ENCODE measurements at regions not wholly inside any gene's neighbourhood (a gene's known extent, or its start where the extent isn't known, plus 50 kb on each side); places are given as distances from the start of the nearest gene placed in this dataset.

DNA sequence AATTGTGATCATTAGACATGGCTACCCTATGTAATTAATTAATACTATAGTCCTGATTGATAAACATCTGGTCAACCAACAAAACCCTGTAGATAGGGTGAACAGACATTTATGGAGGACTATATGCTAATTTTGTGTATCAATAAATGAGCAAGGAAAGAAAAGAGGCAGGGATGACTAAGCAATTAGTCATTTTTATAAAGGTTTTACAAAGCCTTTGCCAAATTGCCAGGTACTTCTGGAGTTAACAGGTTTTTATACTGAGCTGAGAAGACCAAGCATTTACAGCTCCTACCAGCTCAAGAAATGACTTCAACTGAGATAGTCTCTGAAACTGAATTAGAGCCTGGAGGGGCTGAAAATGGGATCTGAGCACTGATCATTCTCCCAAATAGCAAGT lies 186.8 kb upstream of the PRR20A start:
- TF ChIP-seq FOXP2 (optimal IDR thresholded peaks at IDR 0.05; ENCODE audit: control extremely low read depth, extremely low read length, insufficient read depth): no peak
- TF ChIP-seq POLR2AphosphoS5 (IDR thresholded peaks at IDR 0.05; ENCODE audit: borderline replicate concordance, low read depth, low read length): no peak
- no peak for DNase-seq (ENCODE audit: low read depth, low spot score)
- no peak overlapping the region for H3K9ac ChIP-seq (ENCODE audit: insufficient read length)
- H3K9me3 ChIP-seq (ENCODE audit: low read depth, low read length): no peaks in the 10 kb centered on the region
- H3K36me3 ChIP-seq (ENCODE audit: insufficient read depth, low read length): no peaks in the 10 kb centered on the region
- no peak overlapping the region for H3K27ac ChIP-seq
- H3K4me3 ChIP-seq: no peak overlapping the region

DNA sequence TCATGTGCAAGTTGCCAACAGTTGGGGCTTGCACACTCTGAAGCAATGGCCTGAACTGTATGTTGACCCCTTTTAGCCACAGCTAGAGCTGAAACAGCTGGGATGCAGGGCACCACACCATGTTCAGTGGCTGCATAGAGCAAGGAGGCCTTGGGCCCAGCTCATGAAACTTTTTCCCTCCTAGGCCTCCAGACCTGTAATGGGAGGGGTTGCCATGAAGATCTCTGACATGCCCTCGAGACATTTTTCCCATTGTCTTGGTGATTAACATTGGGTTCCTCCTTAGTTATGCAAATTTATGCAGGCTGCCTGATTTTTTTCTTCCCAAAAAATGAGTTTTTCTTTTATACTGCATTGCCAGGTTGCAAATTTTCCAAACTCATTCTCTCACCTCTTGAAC lies 165.1 kb upstream of the PRR20A start:
- Histone ChIP-seq H3K9ac (ENCODE audit: insufficient read length) (no peak overlapping the region), H3K36me3 (ENCODE audit: insufficient read depth, low read length) (no peaks in the 10 kb centered on the region), H3K4me3 (no peak overlapping the region), H3K27ac (no peak overlapping the region), H3K9me3 (ENCODE audit: low read depth, low read length) (no peaks in the 10 kb centered on the region)
- no peak for TF ChIP-seq POLR2AphosphoS5 (IDR thresholded peaks at IDR 0.05; ENCODE audit: borderline replicate concordance, low read depth, low read length)
- no peak for TF ChIP-seq FOXP2 (optimal IDR thresholded peaks at IDR 0.05; ENCODE audit: control extremely low read depth, extremely low read length, insufficient read depth)
- TF ChIP-seq EZH2 (IDR thresholded peaks at IDR 0.05): no peak
- DNase-seq (ENCODE audit: low read depth, low spot score): no peak

DNA sequence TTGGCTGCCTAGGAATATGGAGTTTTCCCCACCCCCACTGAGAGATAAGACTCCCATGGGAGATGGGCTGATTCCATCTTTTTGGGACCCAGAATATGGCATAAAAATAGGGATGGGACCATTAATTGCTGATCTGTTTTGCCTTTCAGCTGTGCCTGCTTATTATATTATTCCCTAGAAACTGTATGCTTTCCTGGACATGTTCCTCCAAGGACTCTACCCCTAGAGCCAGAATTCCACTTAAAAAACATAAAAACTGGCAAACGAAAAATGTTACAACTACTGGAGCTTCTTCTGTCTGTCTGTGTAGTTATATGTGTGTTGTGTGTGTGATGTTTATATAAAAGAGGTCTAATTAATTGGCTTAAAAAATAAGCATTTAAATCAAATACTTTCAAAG lies 159.9 kb upstream of the PRR20A start:
- no peak overlapping the region for H3K4me3 ChIP-seq
- TF ChIP-seq FOXP2 (optimal IDR thresholded peaks at IDR 0.05; ENCODE audit: control extremely low read depth, extremely low read length, insufficient read depth): no peak
- no peak for TF ChIP-seq EZH2 (IDR thresholded peaks at IDR 0.05)
- no peak overlapping the region for H3K27ac ChIP-seq
- no peaks in the 10 kb centered on the region for H3K36me3 ChIP-seq (ENCODE audit: insufficient read depth, low read length)
- DNase-seq (ENCODE audit: low read depth, low spot score): no peak
- H3K9ac ChIP-seq (ENCODE audit: insufficient read length): no peak overlapping the region
- no peaks in the 10 kb centered on the region for H3K9me3 ChIP-seq (ENCODE audit: low read depth, low read length)

DNA sequence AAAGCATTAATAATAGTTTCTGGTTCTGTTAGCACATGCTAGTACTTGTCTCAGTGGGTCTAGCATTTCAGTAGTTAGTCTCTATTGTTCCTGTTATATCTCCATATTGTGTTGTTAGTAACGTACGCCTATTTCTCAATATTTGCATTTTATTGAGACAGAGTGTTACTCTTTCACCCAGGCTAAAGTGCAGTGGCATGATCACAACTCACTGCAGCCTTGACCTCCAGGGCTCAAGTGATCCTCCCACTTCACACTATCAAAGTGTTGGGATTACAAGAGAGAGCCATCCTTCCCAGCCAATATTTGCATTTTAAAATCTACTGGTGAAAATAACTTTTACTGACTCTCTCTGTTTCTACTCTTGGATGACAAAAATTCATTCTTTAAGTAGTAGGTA lies 154.6 kb upstream of the PRR20A start:
- no peak for DNase-seq (ENCODE audit: low read depth, low spot score)
- no peak overlapping the region for H3K9ac ChIP-seq (ENCODE audit: insufficient read length)
- no peak overlapping the region for H3K4me3 ChIP-seq
- TF ChIP-seq FOXP2 (optimal IDR thresholded peaks at IDR 0.05; ENCODE audit: control extremely low read depth, extremely low read length, insufficient read depth) (no peak), POLR2AphosphoS5 (IDR thresholded peaks at IDR 0.05; ENCODE audit: borderline replicate concordance, low read depth, low read length) (no peak), EZH2 (IDR thresholded peaks at IDR 0.05) (no peak)
- no peaks in the 10 kb centered on the region for H3K9me3 ChIP-seq (ENCODE audit: low read depth, low read length)
- no peak overlapping the region for H3K27ac ChIP-seq
- no peaks in the 10 kb centered on the region for H3K36me3 ChIP-seq (ENCODE audit: insufficient read depth, low read length)

DNA sequence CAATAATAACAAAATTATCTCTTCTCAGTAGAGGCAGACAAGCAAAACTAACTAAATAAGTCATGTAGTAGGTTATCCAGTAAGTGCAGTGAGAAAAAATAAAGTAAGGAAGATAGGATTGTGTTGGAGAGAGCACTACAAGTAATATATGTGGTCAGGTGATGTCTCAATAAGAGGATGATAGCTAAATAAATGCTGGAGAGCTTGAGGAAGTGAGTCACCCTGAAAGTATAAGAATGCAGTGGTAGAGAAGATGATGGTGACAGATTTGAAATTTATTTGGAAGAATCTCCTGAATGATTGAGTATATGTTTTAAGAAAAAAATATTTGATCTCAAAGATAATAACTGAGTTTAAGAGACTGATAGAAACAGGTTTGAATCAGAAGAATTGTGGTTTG lies 152.2 kb upstream of the PRR20A start:
- TF ChIP-seq POLR2AphosphoS5 (IDR thresholded peaks at IDR 0.05; ENCODE audit: borderline replicate concordance, low read depth, low read length) (no peak), FOXP2 (optimal IDR thresholded peaks at IDR 0.05; ENCODE audit: control extremely low read depth, extremely low read length, insufficient read depth) (no peak), EZH2 (IDR thresholded peaks at IDR 0.05) (no peak)
- H3K9me3 ChIP-seq (ENCODE audit: low read depth, low read length): no peaks in the 10 kb centered on the region
- no peak overlapping the region for H3K4me3 ChIP-seq
- no peak overlapping the region for H3K9ac ChIP-seq (ENCODE audit: insufficient read length)
- H3K36me3 ChIP-seq (ENCODE audit: insufficient read depth, low read length): no peaks in the 10 kb centered on the region
- no peak overlapping the region for H3K27ac ChIP-seq
- DNase-seq (ENCODE audit: low read depth, low spot score): no peak

DNA sequence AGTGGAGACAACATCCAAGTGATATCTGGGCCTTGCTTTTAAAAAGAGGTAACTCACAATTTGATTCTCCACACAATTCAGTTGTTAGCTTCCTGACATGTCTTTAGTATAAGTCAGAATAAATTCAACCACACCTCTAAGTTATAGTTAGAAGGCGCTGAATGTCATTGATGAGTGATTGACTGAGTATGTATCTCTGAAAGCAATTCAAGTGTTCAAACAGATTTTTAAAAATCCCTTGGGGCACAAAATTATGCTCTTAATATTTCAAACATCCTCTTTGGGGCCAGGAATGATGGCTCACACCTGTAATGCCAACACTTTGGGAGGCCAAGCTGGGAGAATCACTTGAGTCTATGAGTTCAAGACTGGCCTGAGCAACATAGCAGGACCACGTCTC lies 137.0 kb upstream of the PRR20A start:
- H3K4me3 ChIP-seq: no peak overlapping the region

DNA sequence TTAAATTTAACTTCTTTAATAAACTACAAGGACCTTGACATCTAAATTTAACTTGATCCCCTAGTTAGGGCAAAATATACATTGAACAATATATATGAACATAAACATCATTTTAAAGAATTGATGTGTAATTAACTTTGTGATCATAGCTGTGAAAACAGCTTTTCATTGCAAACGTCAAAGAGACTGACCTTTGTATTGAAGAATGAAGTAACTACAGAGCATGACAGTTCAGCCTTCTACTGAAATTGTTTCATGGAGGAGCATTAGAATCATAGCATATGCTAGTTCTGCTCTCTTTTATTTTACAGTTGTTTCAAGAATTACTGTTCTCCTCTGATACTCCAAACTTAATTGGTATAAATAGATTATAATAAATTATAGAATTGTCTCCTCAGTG lies 123.4 kb upstream of the PRR20A start:
- DNase-seq (ENCODE audit: low read depth, low spot score): no peak
- Histone ChIP-seq H3K9ac (ENCODE audit: insufficient read length) (no peak overlapping the region), H3K27ac (no peak overlapping the region), H3K9me3 (ENCODE audit: low read depth, low read length) (no peaks in the 10 kb centered on the region), H3K4me3 (no peak overlapping the region), H3K36me3 (ENCODE audit: insufficient read depth, low read length) (no peaks in the 10 kb centered on the region)
- TF ChIP-seq EZH2 (IDR thresholded peaks at IDR 0.05): no peak
- no peak for TF ChIP-seq FOXP2 (optimal IDR thresholded peaks at IDR 0.05; ENCODE audit: control extremely low read depth, extremely low read length, insufficient read depth)
- no peak for TF ChIP-seq POLR2AphosphoS5 (IDR thresholded peaks at IDR 0.05; ENCODE audit: borderline replicate concordance, low read depth, low read length)

More for the DNA sequence above, 137.0 kb upstream of the PRR20A start:
- DNase-seq (ENCODE audit: low read depth, low spot score): no peak
- TF ChIP-seq FOXP2 (optimal IDR thresholded peaks at IDR 0.05; ENCODE audit: control extremely low read depth, extremely low read length, insufficient read depth) (no peak), POLR2AphosphoS5 (IDR thresholded peaks at IDR 0.05; ENCODE audit: borderline replicate concordance, low read depth, low read length) (no peak), EZH2 (IDR thresholded peaks at IDR 0.05) (no peak)
- no peak overlapping the region for H3K9ac ChIP-seq (ENCODE audit: insufficient read length)
- H3K27ac ChIP-seq: no peak overlapping the region
- H3K9me3 ChIP-seq (ENCODE audit: low read depth, low read length): no peaks in the 10 kb centered on the region
- H3K36me3 ChIP-seq (ENCODE audit: insufficient read depth, low read length): no peaks in the 10 kb centered on the region

DNA sequence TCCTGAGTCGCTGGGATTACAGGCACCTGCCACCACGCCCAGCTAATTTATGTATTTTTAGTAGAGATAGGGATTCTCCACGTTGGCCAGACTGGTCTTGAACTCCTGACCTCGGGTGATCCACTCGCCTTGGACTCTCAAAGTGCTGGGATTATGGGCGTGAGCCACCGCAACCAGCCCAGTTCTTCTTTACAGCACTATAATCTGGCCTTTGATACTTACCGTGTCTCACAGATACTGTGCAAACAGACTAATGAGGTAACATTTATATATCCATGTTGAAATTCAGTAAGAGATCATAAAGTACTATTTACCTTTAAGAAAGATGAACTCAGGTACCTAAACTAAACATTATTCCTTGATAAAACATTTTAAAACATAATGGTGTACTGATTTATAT lies 121.8 kb upstream of the PRR20A start:
- Histone ChIP-seq H3K9ac (ENCODE audit: insufficient read length) (no peak overlapping the region), H3K9me3 (ENCODE audit: low read depth, low read length) (no peaks in the 10 kb centered on the region), H3K4me3 (no peak overlapping the region), H3K27ac (no peak overlapping the region), H3K36me3 (ENCODE audit: insufficient read depth, low read length) (no peaks in the 10 kb centered on the region)
- TF ChIP-seq EZH2 (IDR thresholded peaks at IDR 0.05) (no peak), POLR2AphosphoS5 (IDR thresholded peaks at IDR 0.05; ENCODE audit: borderline replicate concordance, low read depth, low read length) (no peak), FOXP2 (optimal IDR thresholded peaks at IDR 0.05; ENCODE audit: control extremely low read depth, extremely low read length, insufficient read depth) (no peak)
- DNase-seq (ENCODE audit: low read depth, low spot score): no peak

DNA sequence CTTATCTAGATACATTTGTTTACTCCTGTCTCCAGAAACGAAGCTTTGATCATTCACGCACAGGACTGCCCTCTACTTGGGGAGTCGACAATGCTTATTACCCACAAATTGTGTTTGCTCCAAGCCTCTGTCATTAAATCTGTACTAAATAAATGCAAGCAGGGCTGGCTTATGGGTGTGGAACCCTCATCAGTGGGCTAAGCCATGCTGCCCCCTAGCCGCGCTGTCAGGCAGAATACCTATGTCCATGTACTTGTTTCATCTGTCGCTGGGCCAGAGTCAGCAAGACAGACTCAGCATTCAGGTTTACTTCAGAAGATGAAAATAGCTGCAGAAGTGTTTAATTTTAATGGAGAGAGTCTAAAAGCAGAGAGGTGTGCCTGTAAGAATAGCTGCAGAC lies 110.0 kb upstream of the PRR20A start:
- DNase-seq (ENCODE audit: low read depth, low spot score): no peak
- no peak overlapping the region for H3K4me3 ChIP-seq
- no peak overlapping the region for H3K27ac ChIP-seq
- TF ChIP-seq EZH2 (IDR thresholded peaks at IDR 0.05): no peak
- TF ChIP-seq POLR2AphosphoS5 (IDR thresholded peaks at IDR 0.05; ENCODE audit: borderline replicate concordance, low read depth, low read length): no peak
- no peak for TF ChIP-seq FOXP2 (optimal IDR thresholded peaks at IDR 0.05; ENCODE audit: control extremely low read depth, extremely low read length, insufficient read depth)
- H3K9ac ChIP-seq (ENCODE audit: insufficient read length): no peak overlapping the region
- no peaks in the 10 kb centered on the region for H3K9me3 ChIP-seq (ENCODE audit: low read depth, low read length)
- no peaks in the 10 kb centered on the region for H3K36me3 ChIP-seq (ENCODE audit: insufficient read depth, low read length)
